CD4-positive, alpha-beta T cell (primary cell): ENCODE measurements at regions not wholly inside any gene's neighbourhood (a gene's known extent, or its start where the extent isn't known, plus 50 kb on each side); places are given as distances from the start of the nearest gene placed in this dataset.

Experiments
- ATAC-seq: fragments of 200-7000 bp; cut with Tn5 transposase; one replicate; pipeline ENCODE4 v1.10.0; 2022; ENCODE audit warnings: mild to moderate bottlenecking; ENCODE audit not compliant: poor library complexity
- CTCF ChIA-PET: fragments of 350-600 bp; sonication (Branson Sonifier 250); formaldehyde crosslinking; loops from one replicate; lab custom pipeline; 2021; ENCODE audit warnings: antibody characterized with exemption, inconsistent platforms; lab: Charles Lee
- POLR2A ChIA-PET: fragments of 350-600 bp; sonication (Branson Sonifier 250); formaldehyde crosslinking; loops from one replicate; lab custom pipeline; 2021; ENCODE audit warnings: antibody characterized with exemption, inconsistent platforms; lab: Charles Lee
- DNase-seq, 14 experiments: peaks; one replicate each; pipeline ENCODE4 v3.0.0-alpha.2; 2013 to 2020; ENCODE audit warnings: mixed read lengths in 2 of 14
- H3K27ac ChIP-seq, 2 donors: one replicate each; pipeline versions ENCODE4 v1.5.1 to v1.7.0; 2013; ENCODE audit warnings: low read length in 2 of 2, low read depth in 1 of 2, mild to moderate bottlenecking in 1 of 2
- H3K27me3 ChIP-seq, 2 experiments: 1 replicate in 1 of 2; 2 replicates in 1 of 2; pipeline versions ENCODE4 v1.6.1 to v1.7.0; 2013; ENCODE audit warnings: low read length in 2 of 2, control low read depth in 1 of 2, mild to moderate bottlenecking in 1 of 2, moderate library complexity in 1 of 2; ENCODE audit not compliant: insufficient read depth in 2 of 2, control insufficient read depth in 1 of 2
- H3K36me3 ChIP-seq: one replicate; pipeline ENCODE4 v1.6.1; 2013; ENCODE audit warnings: low read length, control low read depth; ENCODE audit not compliant: insufficient read depth
- H3K4me1 ChIP-seq: one replicate; pipeline ENCODE4 v1.6.1; 2013; ENCODE audit warnings: low read length, control low read depth; ENCODE audit not compliant: insufficient read depth
- H3K4me3 ChIP-seq: one replicate; pipeline ENCODE4 v1.5.1; 2013; ENCODE audit warnings: mild to moderate bottlenecking, low read length, moderate library complexity
- H3K9me3 ChIP-seq, 2 experiments: 1 replicate in 1 of 2; 2 replicates in 1 of 2; pipeline versions ENCODE4 v1.6.1 to v1.7.0; 2013; ENCODE audit warnings: low read length in 2 of 2, mild to moderate bottlenecking in 2 of 2, control low read depth in 1 of 2, moderate library complexity in 1 of 2; ENCODE audit not compliant: control insufficient read depth in 1 of 2, insufficient read depth in 1 of 2
- H3K27ac Mint-ChIP-seq: one replicate; pipeline ENCODE4 v1.8.0; 2020; ENCODE audit warnings: mixed read lengths
- H3K27me3 Mint-ChIP-seq: one replicate; pipeline ENCODE4 v1.8.0; 2021; ENCODE audit warnings: mixed read lengths
- H3K36me3 Mint-ChIP-seq: one replicate; pipeline ENCODE4 v1.8.0; 2021; ENCODE audit warnings: low read depth, mixed read lengths
- H3K4me1 Mint-ChIP-seq: one replicate; pipeline ENCODE4 v1.8.0; 2021; ENCODE audit warnings: low read depth, mixed read lengths
- H3K4me3 Mint-ChIP-seq: one replicate; pipeline ENCODE4 v1.8.0; 2020; ENCODE audit warnings: mild to moderate bottlenecking, mixed read lengths
- H3K9me3 Mint-ChIP-seq: one replicate; pipeline ENCODE4 v1.8.0; 2020; ENCODE audit warnings: mixed read lengths
- CTCF ChIP-seq: fragments of 200-600 bp; IDR thresholded peaks from one replicate; pipeline ENCODE4 v1.8.0; 2022; ENCODE audit warnings: antibody characterized with exemption, mild to moderate bottlenecking
- intact Hi-C, 2 experiments: fragments of 100-400 bp; cut with DNase I in 1 of 2; cut with micrococcal nuclease in 1 of 2; formaldehyde crosslinking; loops; one replicate each; pipeline versions ENCODE4 v1.15.1 to v1.9.0; 2023 to 2025; cut with DNase I, micrococcal nuclease

- ChIA-PET POLR2A (no interaction called here), CTCF (no interaction called here)
- Mint-ChIP-seq H3K27me3 (peaks cover 13% of the 10 kb centered on the region), H3K4me1 (no peaks in the 10 kb centered on the region), H3K36me3 (no peaks in the 10 kb centered on the region), H3K9me3 (peaks cover 8% of the 10 kb centered on the region), H3K4me3 (no peak overlapping the region), H3K27ac (no peak overlapping the region)
- no peak for DNase-seq
- no peak for ATAC-seq
- Histone ChIP-seq H3K4me3 (no peak overlapping the region), H3K36me3 (no peaks in the 10 kb centered on the region), H3K27ac (no peak overlapping the region), H3K9me3 (no peaks in the 10 kb centered on the region), H3K4me1 (no peaks in the 10 kb centered on the region), H3K27me3 (no peaks in the 10 kb centered on the region)
- intact Hi-C loops: no loop called here
- no peak for TF ChIP-seq CTCF
Measured at GRCh38 chr4:145381163-145381562, 100.5 kb upstream of the SMAD1 start.

DNA sequence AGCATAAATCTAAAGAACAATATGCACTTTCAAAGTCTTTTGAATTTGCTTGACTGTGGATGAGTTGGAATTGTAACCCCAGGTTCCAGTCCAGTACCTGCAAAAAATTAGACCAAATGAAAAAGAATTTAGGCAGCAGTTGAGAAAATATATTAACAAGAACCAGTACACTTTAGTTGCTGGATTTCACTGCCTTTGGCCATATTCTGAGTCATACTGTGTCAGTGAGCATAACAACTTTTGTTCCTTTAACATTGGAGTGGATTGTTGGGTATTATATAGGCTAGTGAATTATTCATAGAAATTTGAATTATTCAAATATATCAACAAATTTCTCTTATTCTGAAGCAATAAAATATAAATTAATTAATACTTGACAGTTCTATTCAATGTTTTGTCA, 101.5 kb upstream of the SMAD1 start:
- peaks cover 9% of the 10 kb centered on the region for H3K27me3 Mint-ChIP-seq
- H3K9me3 Mint-ChIP-seq: peaks cover 8% of the 10 kb centered on the region
- Histone ChIP-seq H3K9me3 (peaks cover 0 to 5% of the 10 kb centered on the region in 2 experiments), H3K36me3 (no peaks in the 10 kb centered on the region), H3K27ac (no peak overlapping the region), H3K27me3 (no peaks in the 10 kb centered on the region), H3K4me1 (no peaks in the 10 kb centered on the region), H3K4me3 (no peak overlapping the region)
- ATAC-seq (no peak), DNase-seq (no peak)
- H3K27ac Mint-ChIP-seq: no peak overlapping the region
- no peaks in the 10 kb centered on the region for H3K36me3 Mint-ChIP-seq
- intact Hi-C loops: no loop called here
- no peak overlapping the region for H3K4me3 Mint-ChIP-seq
- no peak for TF ChIP-seq CTCF
- no peaks in the 10 kb centered on the region for H3K4me1 Mint-ChIP-seq
- ChIA-PET POLR2A (no interaction called here), CTCF (no interaction called here)

DNA sequence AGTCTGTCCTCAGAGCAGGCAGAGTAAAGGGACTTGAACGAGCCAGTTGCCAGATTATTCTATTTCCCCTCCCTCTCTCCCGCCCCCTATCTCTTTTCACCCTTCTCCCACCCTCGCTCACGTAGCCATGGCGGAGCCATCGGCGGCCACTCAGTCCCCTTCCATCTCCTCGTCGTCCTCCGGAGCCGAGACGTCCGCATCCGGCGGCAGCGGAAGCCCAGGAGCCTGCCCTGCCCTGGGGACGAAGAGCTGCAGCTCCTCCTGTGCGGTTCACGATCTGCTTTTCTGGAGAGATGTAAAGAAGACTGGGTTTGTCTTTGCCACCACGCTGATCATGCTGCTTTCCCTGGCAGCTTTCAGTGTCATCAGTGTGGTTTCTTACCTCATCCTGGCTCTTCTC, 106.2 kb upstream of the SMAD1 start:
- POLR2A ChIA-PET: no interaction called here
- Histone ChIP-seq H3K27me3 (no peaks in the 10 kb centered on the region), H3K9me3 (peaks cover 0 to 5% of the 10 kb centered on the region in 2 experiments), H3K4me3 (no peak overlapping the region), H3K36me3 (no peaks in the 10 kb centered on the region), H3K4me1 (no peaks in the 10 kb centered on the region), H3K27ac (no peak overlapping the region)
- Mint-ChIP-seq H3K4me3 (no peak overlapping the region), H3K27me3 (no peaks in the 10 kb centered on the region), H3K4me1 (no peaks in the 10 kb centered on the region), H3K36me3 (no peaks in the 10 kb centered on the region), H3K9me3 (peaks cover 2% of the 10 kb centered on the region), H3K27ac (no peak overlapping the region)
- no peak for TF ChIP-seq CTCF
- no peak for ATAC-seq
- no peak for DNase-seq
- intact Hi-C loops: no loop called here
- CTCF ChIA-PET: interaction anchor here (0.6 kb wide), 1 partner anchor 49 kb away, joined by 3 read pairs; no protein-coding TSS in a partner anchor
